Liver (tissue), 8 donors: ENCODE measurements at regions not wholly inside any gene's neighbourhood (a gene's known extent, or its start where the extent isn't known, plus 50 kb on each side); places are given as distances from the start of the nearest gene placed in this dataset.

Experiments used
- DNase-seq: peaks from one replicate; pipeline ENCODE4 v3.0.0-alpha.2; 2017; ENCODE audit warnings: low spot score
- H3K27ac ChIP-seq, 2 donors: one replicate each; pipeline ENCODE4 v1.7.0; 2013; ENCODE audit warnings: inconsistent platforms in 2 of 2, low read length in 2 of 2, control low read depth in 1 of 2, low read depth in 1 of 2, mild to moderate bottlenecking in 1 of 2
- H3K27me3 ChIP-seq, 4 donors: one replicate each; pipeline versions ENCODE4 v1.6.1 to v1.7.0; 2013; ENCODE audit warnings: low read length in 3 of 4, inconsistent platforms in 1 of 4, mild to moderate bottlenecking in 1 of 4, moderate library complexity in 1 of 4; ENCODE audit not compliant: control insufficient read depth in 4 of 4, insufficient read depth in 4 of 4
- H3K36me3 ChIP-seq, 4 donors: one replicate each; pipeline versions ENCODE4 v1.6.1 to v1.7.0; 2013; ENCODE audit warnings: low read length in 3 of 4, mild to moderate bottlenecking in 3 of 4, low read depth in 1 of 4, moderate library complexity in 1 of 4; ENCODE audit not compliant: control insufficient read depth in 4 of 4, insufficient read depth in 3 of 4
- H3K4me1 ChIP-seq, 4 donors: one replicate each; pipeline versions ENCODE4 v1.6.1 to v1.7.0; 2013; ENCODE audit warnings: low read length in 3 of 4, mild to moderate bottlenecking in 3 of 4, moderate library complexity in 1 of 4; ENCODE audit not compliant: control insufficient read depth in 4 of 4, insufficient read depth in 4 of 4
- H3K4me3 ChIP-seq, 3 donors: one replicate each; pipeline versions ENCODE4 v1.6.1 to v1.7.0; 2013; ENCODE audit warnings: low read length in 3 of 3, control low read depth in 1 of 3, low read depth in 1 of 3, mild to moderate bottlenecking in 1 of 3
- H3K9ac ChIP-seq, 2 donors: one replicate each; pipeline ENCODE4 v1.7.0; 2013; ENCODE audit warnings: low read length in 2 of 2, mild to moderate bottlenecking in 2 of 2, moderate library complexity in 2 of 2, control low read depth in 1 of 2, low read depth in 1 of 2
- H3K9me3 ChIP-seq, 4 donors: one replicate each; pipeline versions ENCODE4 v1.6.1 to v1.7.0; 2013; ENCODE audit warnings: low read length in 3 of 4; ENCODE audit not compliant: control insufficient read depth in 4 of 4
- ATF3 ChIP-seq: IDR thresholded peaks from 2 replicates; pipeline ENCODE4 v1.6.1; 2016; ENCODE audit warnings: antibody characterized with exemption
- CTCF ChIP-seq: fragments of 150-350 bp; IDR thresholded peaks from 2 replicates; pipeline ENCODE4 v1.5.1; 2017; ENCODE audit warnings: improper control_type of control experiment, low read depth, low read length; ENCODE audit not compliant: missing input control
- EGR1 ChIP-seq, 2 donors: IDR thresholded peaks; 2 replicates each; pipeline ENCODE4 v1.6.1; 2016 to 2018; ENCODE audit warnings: antibody characterized with exemption in 2 of 2, low read depth in 2 of 2
- FOXA1 ChIP-seq: IDR thresholded peaks from 2 replicates; pipeline ENCODE4 v1.6.1; 2016; ENCODE audit warnings: antibody characterized with exemption
- FOXA2 ChIP-seq: IDR thresholded peaks from 2 replicates; pipeline ENCODE4 v1.6.1; 2016; ENCODE audit warnings: antibody characterized with exemption
- GABPA ChIP-seq, 2 donors: IDR thresholded peaks in 1 of 2; conservative IDR thresholded peaks in 1 of 2; 2 replicates each; pipeline ENCODE4 v1.6.1; 2016; ENCODE audit warnings: antibody characterized with exemption in 2 of 2, mild to moderate bottlenecking in 1 of 2, moderate library complexity in 1 of 2
- HNF4A ChIP-seq, 2 donors: conservative IDR thresholded peaks; 2 replicates each; pipeline ENCODE4 v1.6.1; 2016; ENCODE audit warnings: antibody characterized with exemption in 2 of 2, mild to moderate bottlenecking in 2 of 2
- HNF4G ChIP-seq: IDR thresholded peaks from 2 replicates; pipeline ENCODE4 v1.6.1; 2016; ENCODE audit warnings: antibody characterized with exemption
- JUND ChIP-seq, 2 donors: IDR thresholded peaks; 2 replicates each; pipeline ENCODE4 v1.6.1; 2016; ENCODE audit warnings: antibody characterized with exemption in 2 of 2
- MAX ChIP-seq: IDR thresholded peaks from 2 replicates; pipeline ENCODE4 v1.6.1; 2016; ENCODE audit warnings: antibody characterized with exemption
- NR2F2 ChIP-seq: IDR thresholded peaks from 2 replicates; pipeline ENCODE4 v1.6.1; 2016; ENCODE audit warnings: antibody characterized with exemption
- RAD21 ChIP-seq, 2 donors: IDR thresholded peaks; 2 replicates each; pipeline ENCODE4 v1.6.1; 2016; ENCODE audit warnings: antibody characterized with exemption in 2 of 2, mild to moderate bottlenecking in 2 of 2
- REST ChIP-seq: IDR thresholded peaks from 2 replicates; pipeline ENCODE4 v1.6.1; 2016; ENCODE audit warnings: antibody characterized with exemption, mild to moderate bottlenecking
- RXRA ChIP-seq, 2 donors: IDR thresholded peaks; 2 replicates each; pipeline ENCODE4 v1.6.1; 2017 to 2018; ENCODE audit warnings: antibody characterized with exemption in 2 of 2, mild to moderate bottlenecking in 1 of 2
- SP1 ChIP-seq: IDR thresholded peaks from 2 replicates; pipeline ENCODE4 v1.6.1; 2018; ENCODE audit warnings: antibody characterized with exemption, mild to moderate bottlenecking
- TAF1 ChIP-seq: conservative IDR thresholded peaks from 2 replicates; pipeline ENCODE4 v1.6.1; 2016; ENCODE audit warnings: antibody characterized with exemption, mild to moderate bottlenecking
- YY1 ChIP-seq: IDR thresholded peaks from 2 replicates; pipeline ENCODE4 v1.6.1; 2016; ENCODE audit warnings: antibody characterized with exemption, mild to moderate bottlenecking
- ZBTB33 ChIP-seq: IDR thresholded peaks from 2 replicates; pipeline ENCODE4 v1.6.1; 2016; ENCODE audit warnings: antibody characterized with exemption
- whole genome bisulfite sequencing: extraction: QIAGEN DNeasy Blood & Tissue Kit; methylation state at CpG from one replicate; pipeline ENCODE4 v1.1.7; 2013; 5-methylcytosine and 5-hydroxymethylcytosine counted together
- donor health status: healthy.
- donor health status: healthy.
- donor health status: healthy.
- donor health status: healthy.
- donor health status: healthy.

GRCh38 chr6:19736066-19736465 is 101.1 kb upstream of the ID4 start:
- DNase-seq: no peak
- H3K9ac ChIP-seq: no peak overlapping the region
- H3K4me3 ChIP-seq: no peak overlapping the region
- no peaks in the 10 kb centered on the region for H3K4me1 ChIP-seq
- no peaks in the 10 kb centered on the region for H3K27me3 ChIP-seq
- no peak for TF ChIP-seq REST
- TF ChIP-seq FOXA1: no peak
- TF ChIP-seq JUND (IDR thresholded peaks at IDR 0.05): no peak
- TF ChIP-seq FOXA2: no peak
- no peak for TF ChIP-seq RXRA (IDR thresholded peaks at IDR 0.05)
- no peak for TF ChIP-seq MAX
- TF ChIP-seq CTCF: no peak
- no peak for TF ChIP-seq HNF4A (conservative IDR thresholded peaks at IDR 0.05)
- TF ChIP-seq SP1: no peak
- no peak overlapping the region for H3K27ac ChIP-seq
- 83% methylated on average over 4 of the region's 4 CpGs for WGBS
- no peaks in the 10 kb centered on the region for H3K9me3 ChIP-seq
- no peaks in the 10 kb centered on the region for H3K36me3 ChIP-seq

- H3K4me1 ChIP-seq: no peaks in the 10 kb centered on the region
- no peak overlapping the region for H3K4me3 ChIP-seq
- TF ChIP-seq TAF1: no peak
- TF ChIP-seq FOXA1: no peak
- no peak for TF ChIP-seq JUND (IDR thresholded peaks at IDR 0.05)
- TF ChIP-seq HNF4G: no peak
- no peak for TF ChIP-seq YY1
- no peak for TF ChIP-seq CTCF
- TF ChIP-seq RXRA (IDR thresholded peaks at IDR 0.05): no peak
- no peak for TF ChIP-seq GABPA (IDR thresholded peaks at IDR 0.05 in 1 of 2, conservative IDR thresholded peaks at IDR 0.05 in 1 of 2)
- no peak for TF ChIP-seq SP1
- TF ChIP-seq HNF4A (conservative IDR thresholded peaks at IDR 0.05): no peak
- no peak for TF ChIP-seq NR2F2
- no peak for TF ChIP-seq ZBTB33
- no peak for TF ChIP-seq FOXA2
- TF ChIP-seq ATF3: no peak
- TF ChIP-seq EGR1 (IDR thresholded peaks at IDR 0.05; ENCODE audit: low read depth in 2 of 2): no peak
- no peak for TF ChIP-seq REST
- TF ChIP-seq RAD21 (IDR thresholded peaks at IDR 0.05): no peak
- TF ChIP-seq MAX: no peak
- no peaks in the 10 kb centered on the region for H3K36me3 ChIP-seq
- no peak overlapping the region for H3K27ac ChIP-seq
- DNase-seq: no peak
- no peak overlapping the region for H3K9ac ChIP-seq
- 85% methylated on average over 1 of the region's 1 CpG for WGBS
- no peaks in the 10 kb centered on the region for H3K27me3 ChIP-seq
- H3K9me3 ChIP-seq: no peaks in the 10 kb centered on the region
These were observed 99.2 kb upstream of the ID4 start for GRCh38 chr6:19738010-19738409.
